Stimulated activated CD4-positive, alpha-beta T cell treated with anti-CD3 and anti-CD28 coated beads, Interleukin-2, amount 100 ng/mL, for 48 hours (primary cell): ENCODE measurements at regions not wholly inside any gene's neighbourhood (a gene's known extent, or its start where the extent isn't known, plus 50 kb on each side); places are given as distances from the start of the nearest gene placed in this dataset.
"Not testable (repeated sequence)": the region's sequence is repeated elsewhere in the genome, so short reads cannot be mapped to it uniquely, and the experiment has no call there.

Experiments used
- DNase-seq, 2 donors: peaks; one replicate each; pipeline ENCODE4 v3.0.0-alpha.2; 2020

DNA sequence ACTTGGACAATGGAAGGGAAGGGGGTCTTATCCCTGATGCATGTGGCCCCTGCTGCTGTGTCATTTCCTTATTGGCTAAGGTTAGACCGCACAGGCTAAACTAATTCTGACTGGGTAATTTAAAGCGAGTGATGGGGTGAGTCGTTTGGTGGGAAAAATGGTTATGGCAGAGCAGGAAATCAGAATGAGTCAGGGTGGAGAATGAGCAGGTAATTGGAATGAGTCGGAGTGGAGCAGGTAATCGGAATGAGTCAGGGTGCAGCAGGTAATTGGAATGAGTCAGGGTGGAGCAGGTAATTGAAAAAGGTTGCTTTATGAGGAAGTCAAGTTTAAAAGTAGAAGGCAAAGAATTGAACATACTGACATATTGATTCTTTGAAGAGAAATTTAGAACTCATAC, 901.0 kb downstream of the DSC3 start:
- DNase-seq: not testable (repeated sequence)

GRCh38 chr18:30139631-30140287, 902.8 kb downstream of the DSC3 start:
- DNase-seq: no peak

- DNase-seq: no peak
These were observed 906.6 kb downstream of the DSC3 start for GRCh38 chr18:30135938-30136337.

DNA sequence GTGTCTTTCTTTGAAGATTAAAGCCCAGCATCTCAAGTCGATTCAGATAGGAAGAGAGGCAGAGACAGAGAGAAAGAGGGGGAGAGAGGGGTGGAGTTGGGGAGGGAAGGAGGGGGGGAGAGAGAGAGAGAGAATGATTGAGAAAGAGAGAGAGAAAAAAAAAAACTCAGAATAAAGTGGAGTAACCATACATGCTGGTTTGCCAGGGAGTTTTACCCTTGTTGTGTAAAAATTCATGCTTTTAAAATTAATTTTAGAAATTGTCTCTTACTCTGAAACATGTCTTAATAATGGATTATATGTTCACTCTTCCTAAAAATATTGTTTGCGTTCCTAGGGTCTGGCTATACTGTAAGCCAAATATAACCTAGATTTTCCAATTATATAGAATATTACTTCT, 908.5 kb downstream of the DSC3 start:
- no peak for DNase-seq

DNA sequence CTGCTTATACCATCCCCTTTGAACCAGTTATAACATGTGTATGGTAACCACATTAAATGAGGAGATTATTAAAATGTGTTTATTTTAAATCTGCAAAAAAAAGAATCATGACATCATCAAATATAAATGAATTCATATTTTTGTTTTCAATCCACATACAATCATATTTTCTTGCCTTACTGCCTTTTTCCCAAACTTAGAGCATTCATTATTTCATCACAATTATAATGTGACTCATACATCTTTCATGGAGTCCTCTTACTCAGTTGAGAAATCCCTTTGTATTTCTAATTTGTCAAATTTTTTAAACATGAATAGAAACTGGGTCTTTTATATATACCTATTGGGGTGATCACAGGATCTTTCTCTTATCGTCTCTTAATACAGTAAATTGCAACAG, 909.6 kb downstream of the DSC3 start:
- no peak for DNase-seq

DNA sequence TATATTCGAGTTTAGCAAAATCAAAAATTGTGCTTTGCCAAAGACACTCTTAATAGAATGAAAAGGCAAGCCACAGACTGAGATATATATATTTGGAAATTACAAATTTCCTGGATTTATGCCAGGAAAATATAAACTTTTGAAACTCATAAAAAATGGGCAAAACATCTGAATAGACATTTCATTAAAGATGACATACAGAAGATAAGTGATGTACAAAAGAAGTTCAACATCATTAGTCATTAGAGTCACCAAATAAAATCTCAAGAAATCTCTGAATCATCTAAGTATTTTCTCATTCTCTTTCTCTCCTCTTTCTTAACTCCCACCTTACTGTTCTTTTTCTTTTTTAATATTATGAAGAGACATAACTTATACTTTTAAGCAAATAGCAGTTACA, 921.1 kb downstream of the DSC3 start:
- no peak for DNase-seq

- DNase-seq: no peak
These were observed 929.1 kb downstream of the DSC3 start for GRCh38 chr18:30113454-30113853.

- DNase-seq: no peak
These were observed 936.2 kb downstream of the DSC3 start for GRCh38 chr18:30106356-30106755.

GRCh38 chr18:30103881-30104280, 938.7 kb downstream of the DSC3 start:
- no peak for DNase-seq

DNA sequence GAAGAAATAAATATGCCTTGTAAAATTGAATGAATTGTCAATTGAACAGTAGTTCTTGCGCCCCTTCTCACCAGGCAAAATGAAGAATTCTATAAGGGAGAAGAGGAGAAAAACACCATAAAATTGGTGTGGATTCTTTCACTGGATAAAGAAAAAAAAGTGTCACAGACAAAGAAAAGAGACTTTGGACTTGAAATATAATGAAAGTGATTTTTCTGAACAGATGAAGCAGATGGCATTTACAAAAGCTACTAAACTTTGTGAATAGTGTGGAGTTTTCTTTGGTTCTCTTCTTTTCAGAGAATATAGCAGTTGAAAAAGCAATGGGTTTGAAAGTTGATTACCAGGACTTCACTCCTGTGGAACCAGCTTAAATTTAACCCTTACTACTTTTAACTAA, 945.7 kb downstream of the DSC3 start:
- no peak for DNase-seq

GRCh38 chr18:30094556-30094955, 948.0 kb downstream of the DSC3 start:
- no peak for DNase-seq

DNA sequence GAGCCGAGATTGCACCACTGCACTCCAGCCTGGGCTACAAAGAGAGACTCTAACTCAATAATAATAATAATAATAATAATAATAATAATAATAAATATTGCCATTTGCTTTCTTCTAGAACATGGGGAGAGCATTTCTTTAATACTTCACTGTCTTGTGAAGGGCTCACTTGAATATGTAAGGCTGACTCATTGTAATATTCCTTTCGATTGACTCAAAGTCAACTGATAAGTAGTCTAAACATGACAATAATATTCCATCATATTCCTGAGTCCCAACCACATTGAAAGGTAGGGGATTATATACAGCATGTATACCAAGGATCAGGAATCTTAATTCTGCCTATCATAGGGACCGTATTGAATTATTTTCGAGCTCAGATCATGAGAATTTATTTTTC, 949.2 kb downstream of the DSC3 start:
- no peak for DNase-seq

DNA sequence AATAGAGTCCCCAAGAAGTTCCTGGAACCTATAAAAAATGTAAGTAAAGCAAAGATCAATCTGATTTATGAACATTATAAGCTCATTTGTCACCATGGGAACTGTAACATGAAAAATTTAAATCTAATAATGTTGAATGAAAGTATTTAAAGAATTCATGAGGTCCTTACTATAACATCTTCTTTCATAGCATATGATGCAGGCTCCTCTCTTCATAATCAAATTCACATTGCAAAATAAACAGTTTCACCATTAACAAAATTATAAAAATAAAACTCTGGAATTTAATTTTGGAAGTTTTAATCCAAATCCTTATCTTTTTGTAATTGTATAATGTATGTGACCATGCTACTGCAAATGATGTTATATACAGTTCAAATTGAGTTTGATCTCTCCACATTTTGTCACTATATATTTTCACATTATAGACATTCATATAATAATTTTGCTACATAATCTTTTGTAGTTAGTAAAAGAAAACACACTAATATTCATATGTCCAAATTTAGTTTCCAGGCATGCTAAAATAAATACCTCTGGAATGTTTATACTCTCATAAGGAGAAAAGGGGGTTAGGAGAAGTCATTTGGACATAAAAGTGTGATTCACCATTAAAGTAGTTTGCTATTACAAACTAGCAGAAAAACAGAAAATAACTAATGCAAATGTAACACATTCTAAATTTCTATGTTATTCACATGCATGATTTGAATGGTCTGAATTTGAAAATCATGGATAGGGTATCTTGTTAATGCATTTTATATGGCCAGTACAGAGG, 954.1 kb downstream of the DSC3 start:
- DNase-seq: no peak

GRCh38 chr18:30086351-30086750, 956.2 kb downstream of the DSC3 start:
- no peak for DNase-seq

DNA sequence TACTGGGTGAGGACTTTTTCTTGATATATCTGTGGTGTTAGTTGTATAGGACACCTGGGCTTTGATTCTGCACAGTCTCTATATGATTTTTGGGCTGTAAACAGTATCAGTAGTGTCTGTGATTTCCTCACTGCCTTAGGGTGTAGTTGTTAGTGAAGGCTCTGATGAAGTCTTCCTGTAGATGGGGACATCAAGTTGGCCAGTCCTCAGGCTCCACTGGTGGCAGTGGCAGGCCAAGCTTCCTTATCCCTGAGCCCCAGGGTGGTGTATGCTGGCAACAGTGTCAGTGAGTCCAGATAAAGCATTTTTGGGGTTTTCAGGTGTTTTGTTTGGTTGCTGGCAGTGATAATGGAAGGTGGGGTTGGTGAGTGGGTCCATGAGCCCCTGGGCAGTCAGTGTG, 961.4 kb downstream of the DSC3 start:
- no peak for DNase-seq

- DNase-seq: no peak
These were observed 969.7 kb downstream of the DSC3 start for GRCh38 chr18:30072609-30073385.

GRCh38 chr18:30066288-30066687, 976.3 kb downstream of the DSC3 start:
- no peak for DNase-seq

DNA sequence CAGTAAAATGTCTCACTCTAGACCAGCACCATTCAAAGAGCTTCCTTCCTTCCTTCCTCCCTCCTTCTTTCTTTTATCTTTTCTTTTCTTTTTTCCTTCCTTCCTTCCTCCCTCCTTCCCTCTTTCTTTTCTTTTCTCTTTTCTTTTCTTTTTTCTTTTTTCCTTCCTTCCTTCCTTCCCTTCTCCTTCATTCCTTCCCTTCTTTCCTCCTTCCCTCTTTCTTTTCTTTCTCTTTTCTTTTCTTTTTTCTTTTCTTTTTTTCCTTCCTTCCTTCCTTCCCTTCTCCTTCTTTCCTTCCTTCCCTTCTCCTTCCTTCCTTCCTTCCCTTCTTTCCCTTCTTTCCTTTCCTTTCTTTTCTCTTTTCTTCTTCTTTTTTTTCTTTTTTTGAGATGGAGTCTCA, 985.1 kb downstream of the DSC3 start:
- DNase-seq: no peak

- DNase-seq: no peak
These were observed 986.0 kb downstream of the DSC3 start for GRCh38 chr18:30056528-30056927.

DNA sequence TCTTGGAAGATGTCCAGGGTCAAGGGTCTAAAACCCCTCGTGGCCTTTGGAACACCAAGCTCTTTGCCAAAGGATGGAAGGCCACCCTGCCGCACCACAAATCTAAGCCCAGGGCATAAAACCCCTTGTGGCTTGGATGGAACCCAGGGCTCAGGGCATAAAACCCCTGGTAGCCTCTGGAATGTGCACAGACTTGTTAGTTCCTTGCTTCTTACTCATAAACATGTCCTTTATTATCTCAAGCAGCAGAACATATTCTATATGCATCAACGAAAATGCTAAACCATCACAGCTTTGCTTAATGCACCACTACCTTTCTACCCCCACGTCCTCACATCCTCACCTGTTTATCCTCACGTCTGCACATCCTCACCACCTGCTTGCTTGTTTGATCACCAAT, 998.0 kb downstream of the DSC3 start:
- no peak for DNase-seq

DNA sequence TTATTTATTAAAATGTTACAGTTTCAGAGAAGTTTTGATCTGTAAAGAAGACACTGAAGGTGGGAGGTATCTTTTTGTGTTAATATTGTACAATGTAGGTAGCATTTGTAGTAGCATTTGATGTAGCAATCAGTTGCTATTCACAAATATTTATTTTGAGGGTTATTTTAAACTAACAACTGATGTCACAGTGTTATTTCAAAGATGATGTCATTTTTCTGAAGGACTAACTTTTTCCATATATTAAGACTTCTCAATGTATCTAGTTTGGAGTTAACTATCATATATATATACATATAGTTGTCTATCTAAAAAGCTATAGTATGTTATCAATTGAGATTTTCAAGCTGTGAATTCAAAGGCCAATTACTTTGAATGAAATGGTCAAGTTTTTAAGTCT, 1003.3 kb downstream of the DSC3 start:
- no peak for DNase-seq

- no peak for DNase-seq
These were observed 1007.7 kb downstream of the DSC3 start for GRCh38 chr18:30034818-30035217.

- DNase-seq: no peak
These were observed 1026.4 kb downstream of the DSC3 start for GRCh38 chr18:30016179-30016578.

GRCh38 chr18:30004965-30005364, 1037.6 kb downstream of the DSC3 start:
- DNase-seq: no peak
